CD8-positive, alpha-beta memory T cell (primary cell): ENCODE measurements at regions not wholly inside any gene's neighbourhood (a gene's known extent, or its start where the extent isn't known, plus 50 kb on each side); places are given as distances from the start of the nearest gene placed in this dataset.
"Not testable (repeated sequence)": the region's sequence is repeated elsewhere in the genome, so short reads cannot be mapped to it uniquely, and the experiment has no call there.

ENCODE experiments used
- CTCF ChIA-PET: fragments of 350-600 bp; sonication (Branson Sonifier 250); formaldehyde crosslinking; loops from one replicate; lab custom pipeline; 2021; ENCODE audit warnings: antibody characterized with exemption; lab: Charles Lee
- POLR2A ChIA-PET: fragments of 350-600 bp; sonication (Branson Sonifier 250); formaldehyde crosslinking; loops from one replicate; lab custom pipeline; 2021; ENCODE audit warnings: antibody characterized with exemption; lab: Charles Lee
- DNase-seq, 5 donors: peaks; one replicate each; pipeline versions ENCODE4 v3.0.0 to v3.0.0-alpha.2; 2020 to 2022; ENCODE audit warnings: mixed read lengths in 1 of 5
- H3K27ac ChIP-seq: one replicate; pipeline ENCODE4 v1.7.0; 2013; ENCODE audit warnings: low read depth, mild to moderate bottlenecking, low read length, moderate library complexity
- H3K27me3 ChIP-seq: 2 replicates; pipeline ENCODE4 v1.7.0; 2013; ENCODE audit warnings: low read length, mild to moderate bottlenecking; ENCODE audit not compliant: insufficient read depth, poor library complexity, severe bottlenecking
- H3K36me3 ChIP-seq: 2 replicates; pipeline ENCODE4 v1.7.0; 2013; ENCODE audit warnings: mild to moderate bottlenecking, low read length, moderate library complexity; ENCODE audit not compliant: insufficient read depth
- H3K4me1 ChIP-seq: 2 replicates; pipeline ENCODE4 v1.7.0; 2013; ENCODE audit warnings: mild to moderate bottlenecking, low read length, moderate library complexity; ENCODE audit not compliant: insufficient read depth
- H3K4me3 ChIP-seq: 2 replicates; pipeline ENCODE4 v1.7.0; 2013; ENCODE audit warnings: mild to moderate bottlenecking, low read length
- H3K9me3 ChIP-seq: 2 replicates; pipeline ENCODE4 v1.7.0; 2013; ENCODE audit warnings: mild to moderate bottlenecking, low read length
- H3K27ac Mint-ChIP-seq, 8 donors: one replicate each; pipeline ENCODE4 v1.8.0; 2020 to 2021; ENCODE audit warnings: mixed read lengths in 8 of 8, mild to moderate bottlenecking in 6 of 8, inconsistent platforms in 3 of 8, moderate library complexity in 3 of 8
- H3K27me3 Mint-ChIP-seq, 2 donors: one replicate each; pipeline ENCODE4 v1.8.0; 2020 to 2021; ENCODE audit warnings: mixed read lengths in 2 of 2, mild to moderate bottlenecking in 1 of 2, moderate library complexity in 1 of 2
- H3K36me3 Mint-ChIP-seq, 3 donors: one replicate each; pipeline ENCODE4 v1.8.0; 2020 to 2021; ENCODE audit warnings: mixed read lengths in 3 of 3, inconsistent platforms in 1 of 3, mild to moderate bottlenecking in 1 of 3
- H3K4me1 Mint-ChIP-seq, 3 donors: one replicate each; pipeline ENCODE4 v1.8.0; 2020 to 2021; ENCODE audit warnings: mixed read lengths in 3 of 3, inconsistent platforms in 1 of 3, mild to moderate bottlenecking in 1 of 3
- H3K4me3 Mint-ChIP-seq, 7 donors: one replicate each; pipeline ENCODE4 v1.8.0; 2020 to 2021; ENCODE audit warnings: mixed read lengths in 7 of 7, mild to moderate bottlenecking in 6 of 7, moderate library complexity in 4 of 7, inconsistent platforms in 2 of 7
- H3K9me3 Mint-ChIP-seq, 5 donors: one replicate each; pipeline ENCODE4 v1.8.0; 2020 to 2022; ENCODE audit warnings: mixed read lengths in 5 of 5, mild to moderate bottlenecking in 3 of 5, moderate library complexity in 2 of 5, inconsistent platforms in 1 of 5

- DNase-seq: no peak
- CTCF ChIA-PET: no interaction called here
- Histone ChIP-seq H3K9me3 (no peaks in the 10 kb centered on the region), H3K27me3 (no peaks in the 10 kb centered on the region), H3K4me3 (no peak overlapping the region), H3K36me3 (no peaks in the 10 kb centered on the region), H3K27ac (no peak overlapping the region), H3K4me1 (no peaks in the 10 kb centered on the region)
- H3K36me3 Mint-ChIP-seq: no peaks in the 10 kb centered on the region
- H3K4me1 Mint-ChIP-seq: no peaks in the 10 kb centered on the region
- POLR2A ChIA-PET: no interaction called here
- no peak overlapping the region for H3K4me3 Mint-ChIP-seq
- peaks cover 0 to 1% of the 10 kb centered on the region in 2 donors for H3K27me3 Mint-ChIP-seq
- peaks cover 15 to 24% (median 18%) of the 10 kb centered on the region in 5 donors for H3K9me3 Mint-ChIP-seq
- H3K27ac Mint-ChIP-seq: no peak overlapping the region
Measured at GRCh38 chr3:105130911-105131310, 235.8 kb upstream of the ALCAM start.

DNA sequence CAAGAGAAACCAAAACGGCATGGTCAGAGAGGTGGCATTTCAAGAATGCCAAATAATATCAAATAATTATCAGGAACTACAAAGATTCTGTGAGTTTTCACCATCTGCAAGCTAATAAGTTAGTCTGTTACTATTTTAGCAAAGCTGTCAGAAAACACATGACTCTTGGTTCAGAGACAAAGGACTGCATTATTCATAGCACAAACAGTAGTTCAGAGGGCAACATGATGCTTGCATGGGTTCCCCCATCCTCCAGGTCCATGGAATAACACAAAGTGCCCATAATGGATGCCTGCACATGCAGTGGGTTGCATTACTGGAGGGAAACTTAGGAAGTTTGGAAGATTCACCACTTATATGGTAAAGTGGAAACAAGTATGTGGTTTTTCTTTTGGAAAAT lies 228.8 kb upstream of the ALCAM start:
- POLR2A ChIA-PET: no interaction called here
- H3K9me3 Mint-ChIP-seq: peaks cover 0 to 2% (median 0%) of the 10 kb centered on the region in 5 donors
- no peak overlapping the region for H3K27ac ChIP-seq
- DNase-seq: no peak
- H3K27me3 ChIP-seq: no peaks in the 10 kb centered on the region
- H3K4me3 ChIP-seq: no peak overlapping the region
- peaks cover 0 to 1% of the 10 kb centered on the region in 2 donors for H3K27me3 Mint-ChIP-seq
- no peak overlapping the region for H3K27ac Mint-ChIP-seq
- no peaks in the 10 kb centered on the region for H3K4me1 Mint-ChIP-seq
- H3K9me3 ChIP-seq: no peaks in the 10 kb centered on the region
- CTCF ChIA-PET: no interaction called here
- H3K4me1 ChIP-seq: no peaks in the 10 kb centered on the region
- H3K4me3 Mint-ChIP-seq: no peak overlapping the region
- no peaks in the 10 kb centered on the region for H3K36me3 ChIP-seq
- H3K36me3 Mint-ChIP-seq: no peaks in the 10 kb centered on the region

- Mint-ChIP-seq H3K27me3 (peaks cover 0 to 2% of the 10 kb centered on the region in 2 donors), H3K9me3 (no peaks in the 10 kb centered on the region), H3K27ac (no peak overlapping the region), H3K4me3 (no peak overlapping the region), H3K4me1 (no peaks in the 10 kb centered on the region), H3K36me3 (no peaks in the 10 kb centered on the region)
- ChIA-PET POLR2A (no interaction called here), CTCF (no interaction called here)
- Histone ChIP-seq H3K9me3 (no peaks in the 10 kb centered on the region), H3K4me3 (no peak overlapping the region), H3K27me3 (no peaks in the 10 kb centered on the region), H3K4me1 (no peaks in the 10 kb centered on the region), H3K27ac (no peak overlapping the region), H3K36me3 (no peaks in the 10 kb centered on the region)
- DNase-seq: no peak
Measured at GRCh38 chr3:105139881-105140560, 226.7 kb upstream of the ALCAM start.

GRCh38 chr3:105140899-105141367 lies 225.8 kb upstream of the ALCAM start:
- H3K27ac Mint-ChIP-seq: no peak overlapping the region
- no peaks in the 10 kb centered on the region for H3K4me1 Mint-ChIP-seq
- no peaks in the 10 kb centered on the region for H3K9me3 Mint-ChIP-seq
- no peaks in the 10 kb centered on the region for H3K36me3 Mint-ChIP-seq
- no peak overlapping the region for H3K4me3 Mint-ChIP-seq
- peaks cover 0 to 2% of the 10 kb centered on the region in 2 donors for H3K27me3 Mint-ChIP-seq
- Histone ChIP-seq H3K27me3 (no peaks in the 10 kb centered on the region), H3K4me3 (no peak overlapping the region), H3K4me1 (no peaks in the 10 kb centered on the region), H3K9me3 (no peaks in the 10 kb centered on the region), H3K36me3 (no peaks in the 10 kb centered on the region), H3K27ac (no peak overlapping the region)
- ChIA-PET CTCF (no interaction called here), POLR2A (no interaction called here)
- no peak for DNase-seq

GRCh38 chr3:105144837-105145236 lies 221.9 kb upstream of the ALCAM start:
- POLR2A ChIA-PET: no interaction called here
- no peak for DNase-seq
- Histone ChIP-seq H3K27ac (no peak overlapping the region), H3K4me1 (no peaks in the 10 kb centered on the region), H3K27me3 (no peaks in the 10 kb centered on the region), H3K36me3 (no peaks in the 10 kb centered on the region), H3K4me3 (no peak overlapping the region), H3K9me3 (no peaks in the 10 kb centered on the region)
- CTCF ChIA-PET: no interaction called here
- no peak overlapping the region for H3K4me3 Mint-ChIP-seq
- H3K36me3 Mint-ChIP-seq: no peaks in the 10 kb centered on the region
- H3K27me3 Mint-ChIP-seq: peaks cover 2 to 6% of the 10 kb centered on the region in 2 donors
- H3K4me1 Mint-ChIP-seq: no peaks in the 10 kb centered on the region
- no peaks in the 10 kb centered on the region for H3K9me3 Mint-ChIP-seq
- H3K27ac Mint-ChIP-seq: no peak overlapping the region

DNA sequence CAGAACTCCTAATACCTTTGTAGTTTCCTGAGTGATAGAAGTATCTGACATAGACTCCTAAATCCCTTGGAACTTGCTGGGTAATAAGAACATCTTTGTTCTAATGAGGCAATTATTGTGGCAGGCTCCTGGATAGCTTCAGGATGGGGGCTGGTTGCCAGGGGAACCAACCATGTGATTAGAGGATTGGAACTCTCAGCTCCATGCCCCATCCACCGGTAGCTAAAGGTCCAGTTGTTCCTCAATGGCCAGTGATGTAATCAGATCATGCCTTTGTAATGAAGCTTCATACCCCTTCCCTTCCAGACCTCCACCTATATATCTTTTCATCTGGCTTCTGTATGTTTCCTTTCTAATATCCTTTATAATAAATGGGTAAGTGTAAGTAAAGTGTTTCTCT lies 221.2 kb upstream of the ALCAM start:
- DNase-seq: no peak

GRCh38 chr3:105149197-105149596 lies 217.5 kb upstream of the ALCAM start:
- H3K27me3 Mint-ChIP-seq: peaks cover 0 to 12% of the 10 kb centered on the region in 2 donors
- H3K36me3 ChIP-seq, H3K27me3 ChIP-seq, H3K9me3 ChIP-seq, H3K27ac Mint-ChIP-seq, DNase-seq, H3K9me3 Mint-ChIP-seq, POLR2A ChIA-PET, H3K4me1 Mint-ChIP-seq, H3K4me3 Mint-ChIP-seq, H3K27ac ChIP-seq, CTCF ChIA-PET, H3K4me1 ChIP-seq, H3K36me3 Mint-ChIP-seq, H3K4me3 ChIP-seq: not testable (repeated sequence)

More for the DNA sequence above, 221.2 kb upstream of the ALCAM start:
- no peaks in the 10 kb centered on the region for H3K9me3 ChIP-seq
- no peak overlapping the region for H3K27ac ChIP-seq
- Mint-ChIP-seq H3K9me3 (no peaks in the 10 kb centered on the region), H3K27me3 (peaks cover 2 to 7% of the 10 kb centered on the region in 2 donors), H3K4me3 (no peak overlapping the region), H3K4me1 (no peaks in the 10 kb centered on the region), H3K36me3 (no peaks in the 10 kb centered on the region), H3K27ac (no peak overlapping the region)
- ChIA-PET POLR2A (no interaction called here), CTCF (no interaction called here)
- H3K27me3 ChIP-seq: no peaks in the 10 kb centered on the region
- H3K4me3 ChIP-seq: no peak overlapping the region
- H3K36me3 ChIP-seq: no peaks in the 10 kb centered on the region
- no peaks in the 10 kb centered on the region for H3K4me1 ChIP-seq

DNA sequence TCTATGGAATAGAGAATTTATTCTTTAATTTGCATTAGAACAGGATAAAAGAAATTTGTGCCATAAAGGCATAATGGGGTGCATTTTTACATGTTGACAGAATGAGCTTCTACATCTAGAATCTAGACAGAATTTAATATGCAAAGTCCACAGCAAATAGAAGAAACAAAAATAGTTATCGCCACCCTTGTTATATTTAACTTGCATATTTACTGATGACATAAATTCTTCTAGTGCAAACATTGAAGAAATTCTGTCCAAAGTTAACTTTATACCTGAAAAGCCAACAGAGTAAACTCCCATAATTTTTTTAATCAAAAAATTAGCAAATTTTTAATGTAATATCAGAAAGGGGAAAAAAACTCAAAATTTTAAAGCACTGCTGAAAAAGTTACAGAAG lies 213.7 kb upstream of the ALCAM start:
- POLR2A ChIA-PET: no interaction called here
- peaks cover 0 to 12% of the 10 kb centered on the region in 2 donors for H3K27me3 Mint-ChIP-seq
- H3K4me3 Mint-ChIP-seq: no peak overlapping the region
- Histone ChIP-seq H3K4me1 (no peaks in the 10 kb centered on the region), H3K9me3 (no peaks in the 10 kb centered on the region), H3K27ac (no peak overlapping the region), H3K27me3 (no peaks in the 10 kb centered on the region), H3K4me3 (no peak overlapping the region), H3K36me3 (no peaks in the 10 kb centered on the region)
- CTCF ChIA-PET: no interaction called here
- no peak overlapping the region for H3K27ac Mint-ChIP-seq
- no peaks in the 10 kb centered on the region for H3K4me1 Mint-ChIP-seq
- no peak for DNase-seq
- H3K36me3 Mint-ChIP-seq: no peaks in the 10 kb centered on the region
- no peaks in the 10 kb centered on the region for H3K9me3 Mint-ChIP-seq
